ENCODE measurements at regions not wholly inside any gene's neighbourhood (a gene's known extent, or its start where the extent isn't known, plus 50 kb on each side); places are given as distances from the start of the nearest gene placed in this dataset.

- no peak overlapping the region for H3K4me3 ChIP-seq (ENCODE audit: low read depth, low read length)
- TF ChIP-seq CTCF (IDR thresholded peaks at IDR 0.05), result no peak
- H3K79me2 ChIP-seq, result no peaks in the 10 kb centered on the region
- H3K27me3 ChIP-seq (ENCODE audit: control insufficient read depth, insufficient read depth, low read length), result no peaks in the 10 kb centered on the region
- no peaks in the 10 kb centered on the region for H3K9me3 ChIP-seq (ENCODE audit: control insufficient read depth, low read length)
- no peak overlapping the region for H2AFZ ChIP-seq
- no peaks in the 10 kb centered on the region for H3K36me3 ChIP-seq (ENCODE audit: control insufficient read depth, insufficient read depth, low read length)
- H3K27ac ChIP-seq, result no peak overlapping the region
- H3K4me1 ChIP-seq, result no peaks in the 10 kb centered on the region
- H3K9ac ChIP-seq, result no peak overlapping the region
- no peak overlapping the region for H3K4me2 ChIP-seq (ENCODE audit: low read length)
Observed at GRCh38 chr6:14819840-14820420, 425.9 kb upstream of the JARID2 start.

GRCh38 chr6:14822012-14822553, 423.8 kb upstream of the JARID2 start:
- Histone ChIP-seq H2AFZ (no peak overlapping the region), H3K4me3 (ENCODE audit: low read depth, low read length) (no peak overlapping the region), H3K79me2 (no peaks in the 10 kb centered on the region), H3K4me1 (no peaks in the 10 kb centered on the region), H3K27me3 (ENCODE audit: control insufficient read depth, insufficient read depth, low read length) (no peaks in the 10 kb centered on the region), H3K27ac (no peak overlapping the region), H3K9ac (no peak overlapping the region), H3K9me3 (ENCODE audit: control insufficient read depth, low read length) (no peaks in the 10 kb centered on the region), H3K36me3 (ENCODE audit: control insufficient read depth, insufficient read depth, low read length) (no peaks in the 10 kb centered on the region), H3K4me2 (ENCODE audit: low read length) (no peak overlapping the region)
- no peak for TF ChIP-seq CTCF (IDR thresholded peaks at IDR 0.05)

DNA sequence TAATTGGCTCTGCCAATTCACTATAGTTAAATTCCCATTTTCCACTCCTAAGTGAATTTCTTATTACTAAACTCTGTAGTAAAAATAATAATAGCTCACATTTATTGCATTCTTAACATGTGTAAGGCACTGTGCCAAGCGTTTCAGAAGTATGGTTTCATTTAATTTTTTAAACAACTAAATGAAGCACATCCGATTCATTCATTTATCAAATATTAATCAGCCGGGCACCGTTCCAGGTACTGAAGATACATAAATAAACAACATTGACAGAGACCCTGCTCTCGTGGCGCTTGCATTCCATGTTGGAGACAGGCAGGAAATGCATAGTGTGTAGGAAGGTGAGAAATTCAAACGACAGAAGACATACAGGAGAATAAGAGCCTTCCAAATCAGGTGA, 423.2 kb upstream of the JARID2 start:
- TF ChIP-seq CTCF (IDR thresholded peaks at IDR 0.05), result no peak
- no peak overlapping the region for H3K27ac ChIP-seq
- H3K27me3 ChIP-seq (ENCODE audit: control insufficient read depth, insufficient read depth, low read length), result no peaks in the 10 kb centered on the region
- no peaks in the 10 kb centered on the region for H3K36me3 ChIP-seq (ENCODE audit: control insufficient read depth, insufficient read depth, low read length)
- H3K9me3 ChIP-seq (ENCODE audit: control insufficient read depth, low read length), result no peaks in the 10 kb centered on the region
- H3K4me1 ChIP-seq, result no peaks in the 10 kb centered on the region
- H3K79me2 ChIP-seq, result no peaks in the 10 kb centered on the region
- H3K4me2 ChIP-seq (ENCODE audit: low read length), result no peak overlapping the region
- no peak overlapping the region for H3K9ac ChIP-seq
- H2AFZ ChIP-seq, result no peak overlapping the region
- H3K4me3 ChIP-seq (ENCODE audit: low read depth, low read length), result no peak overlapping the region

- no peaks in the 10 kb centered on the region for H3K79me2 ChIP-seq
- H2AFZ ChIP-seq, result no peak overlapping the region
- no peak overlapping the region for H3K4me2 ChIP-seq (ENCODE audit: low read length)
- no peak overlapping the region for H3K4me3 ChIP-seq (ENCODE audit: low read depth, low read length)
- H3K27ac ChIP-seq, result no peak overlapping the region
- H3K4me1 ChIP-seq, result no peaks in the 10 kb centered on the region
- no peaks in the 10 kb centered on the region for H3K36me3 ChIP-seq (ENCODE audit: control insufficient read depth, insufficient read depth, low read length)
- no peak overlapping the region for H3K9ac ChIP-seq
- no peaks in the 10 kb centered on the region for H3K9me3 ChIP-seq (ENCODE audit: control insufficient read depth, low read length)
- TF ChIP-seq CTCF (IDR thresholded peaks at IDR 0.05), result no peak
- H3K27me3 ChIP-seq (ENCODE audit: control insufficient read depth, insufficient read depth, low read length), result no peaks in the 10 kb centered on the region
Observed at GRCh38 chr6:14824060-14824459, 421.8 kb upstream of the JARID2 start.

Data from parathyroid adenoma (tissue), 2 donors.